Ishikawa (cell line): ENCODE measurements at regions not wholly inside any gene's neighbourhood (a gene's known extent, or its start where the extent isn't known, plus 50 kb on each side); places are given as distances from the start of the nearest gene placed in this dataset.

Source experiments
- CEBPB ChIP-seq: IDR thresholded peaks from 2 replicates; pipeline ENCODE4 v1.6.1; 2012
- CREB1 ChIP-seq: IDR thresholded peaks from 2 replicates; pipeline ENCODE4 v1.6.1; 2012; ENCODE audit warnings: low read depth
- EP300 ChIP-seq: IDR thresholded peaks from 2 replicates; pipeline ENCODE4 v1.6.1; 2012; ENCODE audit warnings: borderline replicate concordance
- FOXM1 ChIP-seq: IDR thresholded peaks from 2 replicates; pipeline ENCODE4 v1.6.1; 2012; ENCODE audit warnings: low read depth, borderline replicate concordance
- RAD21 ChIP-seq: IDR thresholded peaks from 2 replicates; pipeline ENCODE4 v1.6.1; 2012; ENCODE audit warnings: low read depth
- TAF1 ChIP-seq: IDR thresholded peaks from 2 replicates; pipeline ENCODE4 v1.6.1; 2012; ENCODE audit warnings: low read depth, mild to moderate bottlenecking
- TEAD4 ChIP-seq: IDR thresholded peaks from 2 replicates; pipeline ENCODE4 v1.6.1; 2012
- USF1 ChIP-seq: IDR thresholded peaks from 2 replicates; pipeline ENCODE4 v1.6.1; 2012

- TF ChIP-seq TEAD4 (no peak), CEBPB (no peak), RAD21 (no peak), EP300 (no peak), USF1 (no peak), FOXM1 (no peak), CREB1 (no peak), TAF1 (no peak)
These were observed 329.7 kb downstream of the ABCC12 start for GRCh38 chr16:47826070-47826469.
